ENCODE measurements at regions not wholly inside any gene's neighbourhood (a gene's known extent, or its start where the extent isn't known, plus 50 kb on each side); places are given as distances from the start of the nearest gene placed in this dataset.

DNA sequence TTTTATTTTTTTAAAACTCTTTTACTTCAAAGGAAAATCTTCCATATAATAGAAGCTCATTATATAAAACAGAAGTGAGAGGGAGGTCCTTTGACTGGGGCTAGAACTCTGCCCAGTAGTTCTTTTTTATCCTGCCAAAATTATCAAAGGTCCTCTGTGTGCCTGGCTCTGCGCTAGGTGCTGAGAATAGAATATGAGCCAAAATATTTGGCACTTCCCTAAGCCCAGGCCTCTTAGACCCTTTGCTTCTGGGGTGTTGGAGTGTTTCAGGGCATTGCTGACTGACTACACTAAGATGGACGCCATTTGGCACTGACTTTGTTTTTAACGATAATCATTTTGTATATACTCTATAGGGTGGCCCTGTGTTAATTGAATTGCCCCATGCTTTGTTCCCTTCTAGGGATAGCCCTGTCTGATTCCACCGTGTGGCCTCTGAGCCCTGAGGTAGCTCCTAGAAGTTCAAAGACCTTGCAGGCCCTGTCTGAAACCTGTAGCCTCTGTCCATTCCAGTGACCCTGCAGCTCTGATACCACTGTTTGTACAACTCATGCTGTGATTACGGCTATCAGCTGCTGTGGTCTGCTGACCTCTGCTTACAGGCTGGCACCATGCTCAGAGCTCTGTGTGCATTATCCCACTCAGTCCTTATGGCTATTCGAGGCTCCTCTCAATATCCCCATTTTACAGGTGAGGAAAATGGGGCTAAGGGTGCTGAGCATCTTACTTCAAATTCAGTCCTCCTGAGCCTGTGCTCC is 84.3 kb upstream of the SHB start:
- DNase-seq (ENCODE audit: low read depth in 2 of 2) = no peak
- TF ChIP-seq, protein P1, sequence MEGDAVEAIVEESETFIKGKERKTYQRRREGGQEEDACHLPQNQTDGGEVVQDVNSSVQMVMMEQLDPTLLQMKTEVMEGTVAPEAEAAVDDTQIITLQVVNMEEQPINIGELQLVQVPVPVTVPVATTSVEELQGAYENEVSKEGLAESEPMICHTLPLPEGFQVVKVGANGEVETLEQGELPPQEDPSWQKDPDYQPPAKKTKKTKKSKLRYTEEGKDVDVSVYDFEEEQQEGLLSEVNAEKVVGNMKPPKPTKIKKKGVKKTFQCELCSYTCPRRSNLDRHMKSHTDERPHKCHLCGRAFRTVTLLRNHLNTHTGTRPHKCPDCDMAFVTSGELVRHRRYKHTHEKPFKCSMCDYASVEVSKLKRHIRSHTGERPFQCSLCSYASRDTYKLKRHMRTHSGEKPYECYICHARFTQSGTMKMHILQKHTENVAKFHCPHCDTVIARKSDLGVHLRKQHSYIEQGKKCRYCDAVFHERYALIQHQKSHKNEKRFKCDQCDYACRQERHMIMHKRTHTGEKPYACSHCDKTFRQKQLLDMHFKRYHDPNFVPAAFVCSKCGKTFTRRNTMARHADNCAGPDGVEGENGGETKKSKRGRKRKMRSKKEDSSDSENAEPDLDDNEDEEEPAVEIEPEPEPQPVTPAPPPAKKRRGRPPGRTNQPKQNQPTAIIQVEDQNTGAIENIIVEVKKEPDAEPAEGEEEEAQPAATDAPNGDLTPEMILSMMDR (IDR thresholded peaks at IDR 0.05; ENCODE audit: low read depth, low read length) = no peak
- no peak overlapping the region for H3K4me3 ChIP-seq (replicated peaks in 1 of 2; ENCODE audit: low read depth in 2 of 2, low read length in 2 of 2)

DNA sequence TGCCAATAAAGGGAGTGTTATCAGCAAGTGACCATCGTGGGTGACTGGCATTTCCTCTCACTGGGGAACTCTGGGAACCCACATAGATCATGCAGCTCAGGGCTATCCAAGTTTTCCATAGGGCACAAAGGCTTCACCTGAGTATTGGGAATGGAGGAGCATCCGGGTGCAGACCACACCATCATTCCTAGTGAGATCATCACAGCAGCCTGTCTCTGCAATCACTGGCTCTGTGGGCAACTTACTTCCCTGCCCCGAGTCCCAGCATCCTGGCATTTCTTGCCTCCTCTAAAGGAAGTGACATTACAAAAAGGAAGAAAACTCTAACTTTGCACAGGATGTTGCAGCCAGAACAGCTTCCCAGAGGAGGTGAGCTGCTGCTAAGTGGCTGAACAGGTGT is 80.6 kb upstream of the SHB start:
- no peak overlapping the region for H3K4me3 ChIP-seq (replicated peaks in 1 of 2; ENCODE audit: low read depth in 2 of 2, low read length in 2 of 2)
- no peak for DNase-seq (ENCODE audit: low read depth in 2 of 2)
- TF ChIP-seq, protein P1 (IDR thresholded peaks at IDR 0.05; ENCODE audit: low read depth, low read length) = no peak

DNA sequence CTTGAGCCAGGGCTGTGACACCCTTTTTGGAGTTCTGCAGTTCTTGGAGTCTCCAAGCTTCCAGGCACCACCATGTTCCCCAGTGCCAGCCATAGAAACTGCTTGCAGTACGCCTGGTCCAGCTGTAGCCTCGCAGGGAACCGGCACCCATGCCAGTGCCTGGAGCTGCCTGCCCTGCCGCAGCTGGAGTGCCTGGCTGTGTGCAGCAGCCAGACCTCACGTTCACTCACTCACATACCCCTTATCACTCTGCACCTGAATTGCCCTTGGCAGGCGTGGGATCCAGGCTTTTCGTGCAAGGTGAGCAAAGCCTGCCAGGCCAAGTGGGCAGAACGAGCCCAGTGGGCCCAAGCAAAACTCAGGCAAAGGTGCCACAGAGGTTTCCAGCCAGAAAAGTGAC is 77.8 kb upstream of the SHB start:
- no peak for DNase-seq (ENCODE audit: low read depth in 2 of 2)
- TF ChIP-seq, protein P1 (IDR thresholded peaks at IDR 0.05; ENCODE audit: low read depth, low read length) = no peak
- H3K4me3 ChIP-seq (replicated peaks in 1 of 2; ENCODE audit: low read depth in 2 of 2, low read length in 2 of 2) = no peak overlapping the region

DNA sequence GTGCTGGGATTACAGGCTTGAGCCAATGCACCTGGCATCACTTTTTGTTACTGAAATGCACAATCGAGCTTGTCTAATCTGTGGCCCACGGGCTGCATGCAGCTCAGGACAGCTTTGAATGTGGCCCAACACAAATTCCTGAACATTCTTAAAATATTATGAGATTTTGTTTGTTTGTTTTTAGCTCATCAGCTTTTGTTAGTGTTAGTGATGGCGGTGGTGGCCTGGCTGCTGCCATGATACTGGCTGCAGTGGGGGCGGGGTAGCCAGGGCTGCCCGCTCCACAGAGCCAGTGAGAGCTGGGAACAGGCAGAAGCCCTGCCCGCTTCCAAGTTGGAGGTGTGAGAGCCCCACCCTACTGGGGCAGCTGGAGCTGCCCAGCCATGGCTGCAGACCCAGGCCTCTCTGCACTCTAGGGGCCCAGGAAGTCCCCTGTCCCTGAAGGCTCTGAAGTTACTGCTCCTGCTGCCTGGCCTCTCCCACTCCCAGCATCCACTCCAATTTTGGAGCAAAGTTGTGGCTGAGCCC is 76.6 kb upstream of the SHB start:
- TF ChIP-seq, protein P1 (IDR thresholded peaks at IDR 0.05; ENCODE audit: low read depth, low read length) = no peak
- H3K4me3 ChIP-seq (replicated peaks in 1 of 2; ENCODE audit: low read depth in 2 of 2, low read length in 2 of 2) = no peak overlapping the region
- no peak for DNase-seq (ENCODE audit: low read depth in 2 of 2)

DNA sequence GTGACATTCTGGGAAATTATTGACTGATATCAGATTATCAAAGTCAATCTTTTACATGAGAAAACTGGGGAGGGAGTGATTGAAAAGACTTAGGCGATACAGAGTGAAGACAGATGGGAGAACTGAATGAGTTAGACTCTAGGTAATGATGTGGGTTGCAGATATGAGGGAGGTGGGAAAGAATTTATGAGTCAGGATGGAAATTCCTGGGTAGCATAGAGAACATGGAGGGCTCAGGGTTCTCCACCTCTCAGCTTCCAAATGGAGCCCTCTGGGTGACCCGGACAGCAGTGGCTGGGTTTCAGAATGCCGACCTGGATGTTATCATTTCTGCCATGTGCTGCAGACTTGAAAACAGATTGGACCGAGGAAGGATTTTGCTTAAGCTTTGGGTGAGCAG is 75.4 kb upstream of the SHB start:
- H3K4me3 ChIP-seq (replicated peaks in 1 of 2; ENCODE audit: low read depth in 2 of 2, low read length in 2 of 2) = no peak overlapping the region
- peak in 1 of 2 donors; percentile 21 for DNase-seq (ENCODE audit: low read depth in 2 of 2)
- TF ChIP-seq, protein P1 (IDR thresholded peaks at IDR 0.05; ENCODE audit: low read depth, low read length) = no peak

DNA sequence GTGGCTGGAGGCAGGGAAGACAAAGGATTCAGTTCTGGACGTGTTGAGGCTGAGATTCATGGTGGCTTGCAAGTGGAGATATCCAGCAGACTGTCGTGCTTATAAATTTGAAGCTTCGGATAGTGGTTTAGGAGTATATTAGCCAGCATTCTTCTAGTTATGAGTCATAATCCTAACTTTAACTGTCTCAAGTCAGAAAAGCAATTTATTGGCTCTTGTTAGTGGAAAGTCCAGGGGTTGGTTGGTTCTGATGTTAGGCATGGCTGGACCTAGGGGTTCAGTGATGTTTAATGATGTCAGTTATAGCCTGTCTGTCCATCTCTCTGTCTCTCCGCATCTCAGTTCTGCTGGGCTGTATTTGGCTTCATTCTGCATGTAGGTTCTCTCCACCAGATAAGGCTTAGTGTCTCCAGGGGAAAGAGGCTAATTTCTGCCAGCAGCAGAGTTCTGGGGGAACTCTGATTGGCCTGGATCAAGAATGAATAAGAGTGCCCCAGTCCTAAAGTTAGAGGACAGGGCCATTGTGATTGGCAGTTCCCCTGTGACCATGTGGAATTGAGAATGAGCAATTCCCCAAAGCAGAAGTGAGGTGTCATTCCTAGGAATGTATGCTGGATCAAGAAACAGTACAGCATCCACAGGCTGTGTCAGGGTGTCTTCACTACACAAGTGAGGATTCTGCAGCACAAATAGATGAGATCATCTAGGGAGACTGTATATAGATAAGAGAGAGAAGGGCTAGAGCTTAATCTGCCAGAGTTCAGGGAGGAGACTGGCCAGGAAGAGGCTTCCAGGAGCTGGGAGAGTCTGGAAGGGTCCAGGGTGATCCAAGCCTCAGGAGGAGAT is 72.9 kb upstream of the SHB start:
- peak; percentile 56 to 63 for DNase-seq (ENCODE audit: low read depth in 2 of 2)
- TF ChIP-seq, protein P1 (IDR thresholded peaks at IDR 0.05; ENCODE audit: low read depth, low read length) = no peak
- H3K4me3 ChIP-seq (replicated peaks in 1 of 2; ENCODE audit: low read depth in 2 of 2, low read length in 2 of 2) = no peak overlapping the region

Data from cardiac fibroblast (primary cell).